Vagina (tissue), 2 donors: ENCODE measurements at regions not wholly inside any gene's neighbourhood (a gene's known extent, or its start where the extent isn't known, plus 50 kb on each side); places are given as distances from the start of the nearest gene placed in this dataset.

Experiments used
- DNase-seq, 2 donors: peaks; one replicate each; pipeline ENCODE4 v3.0.0-alpha.2; 2017; ENCODE audit errors: extremely low spot score in 2 of 2
- H3K27ac ChIP-seq: fragments of 200-600 bp; sonication (generic); one replicate; pipeline ENCODE4 v1.5.1; 2019
- H3K27me3 ChIP-seq: fragments of 200-600 bp; sonication (generic); one replicate; pipeline ENCODE4 v1.5.1; 2019
- H3K36me3 ChIP-seq, 2 donors: fragments of 200-600 bp; sonication (generic); one replicate each; pipeline ENCODE4 v1.5.1; 2017 to 2019
- H3K4me1 ChIP-seq: fragments of 200-600 bp; sonication (generic); one replicate; pipeline ENCODE4 v1.5.1; 2019
- H3K4me3 ChIP-seq, 2 donors: fragments of 200-600 bp; sonication (generic); 1 replicate in 1 of 2; 2 replicates in 1 of 2; pipeline ENCODE4 v1.5.1; 2016 to 2019
- H3K9me3 ChIP-seq: fragments of 200-600 bp; sonication (generic); one replicate; pipeline ENCODE4 v1.5.1; 2019
- CTCF ChIP-seq, 3 experiments: fragments of 450-650 bp in 2 of 3; fragments of 200-600 bp in 1 of 3; sonication (generic) in 1 of 3; IDR thresholded peaks; one replicate each; pipeline ENCODE4 v1.5.1; 2017 to 2019; ENCODE audit warnings: antibody characterized with exemption in 3 of 3, mild to moderate bottlenecking in 2 of 3, moderate library complexity in 2 of 3
- POLR2A ChIP-seq, 2 donors: fragments of 450-650 bp; IDR thresholded peaks; one replicate each; pipeline ENCODE4 v1.6.1; 2017; ENCODE audit warnings: antibody characterized with exemption in 2 of 2, mild to moderate bottlenecking in 2 of 2, moderate library complexity in 2 of 2
- POLR2AphosphoS5 ChIP-seq, 2 donors: sonication (generic); formaldehyde crosslinking; IDR thresholded peaks; one replicate each; pipeline ENCODE4 v1.9.0; 2017; ENCODE audit warnings: antibody characterized with exemption in 2 of 2, mild to moderate bottlenecking in 2 of 2, low read depth in 1 of 2; ENCODE audit not compliant: insufficient read depth in 1 of 2
- intact Hi-C: fragments of 100-400 bp; cut with DNase I; formaldehyde crosslinking; loops from one replicate; pipeline ENCODE4 v1.15.1; 2023

DNA sequence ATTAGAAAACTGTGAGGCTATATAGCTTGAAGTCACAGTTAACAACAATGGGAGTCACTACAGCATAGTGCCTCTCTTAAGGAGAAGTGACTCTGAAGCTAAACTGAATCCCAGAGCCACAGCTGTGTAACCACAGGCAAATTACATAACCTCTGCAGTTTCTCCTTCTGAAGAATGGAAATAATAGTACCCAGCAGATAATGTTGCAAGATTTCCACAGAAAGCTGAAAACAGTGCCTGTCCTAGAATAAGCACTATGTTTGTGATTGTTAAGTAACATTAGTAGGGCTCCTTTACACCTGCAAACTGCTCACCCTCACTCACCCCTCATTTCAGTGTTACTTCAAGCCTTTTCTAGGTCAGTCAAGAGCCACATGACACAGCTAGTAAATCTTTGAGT lies 886.7 kb downstream of the PLA2G4A start:
- intact Hi-C loops: no loop called here
- H3K4me3 ChIP-seq: no peak overlapping the region
- H3K9me3 ChIP-seq: no peaks in the 10 kb centered on the region
- no peaks in the 10 kb centered on the region for H3K27me3 ChIP-seq
- DNase-seq: no peak
- H3K27ac ChIP-seq: no peak overlapping the region
- H3K4me1 ChIP-seq: no peaks in the 10 kb centered on the region
- H3K36me3 ChIP-seq: no peaks in the 10 kb centered on the region
- TF ChIP-seq CTCF (IDR thresholded peaks at IDR 0.05) (no peak), POLR2A (IDR thresholded peaks at IDR 0.05) (no peak), POLR2AphosphoS5 (IDR thresholded peaks at IDR 0.05; ENCODE audit: insufficient read depth in 1 of 2, low read depth in 1 of 2) (no peak)

DNA sequence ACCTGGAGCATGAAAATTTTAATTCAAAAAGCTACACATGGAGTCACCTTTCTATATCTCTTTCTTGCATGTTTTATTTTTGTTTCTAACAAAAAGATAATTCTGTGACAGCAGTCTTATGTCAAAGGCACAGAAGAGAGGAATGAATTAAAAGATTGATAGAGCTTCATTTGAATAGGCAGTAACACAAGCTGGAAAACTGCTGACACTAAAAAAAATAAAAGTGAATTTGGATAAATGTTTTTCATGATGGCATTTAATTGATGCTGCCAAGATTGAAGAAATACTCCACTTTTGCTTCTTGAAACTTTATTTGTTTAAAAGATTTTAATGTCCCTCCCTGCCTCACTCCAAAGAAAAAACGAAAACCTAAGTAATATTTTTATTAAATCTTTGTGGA lies 887.4 kb downstream of the PLA2G4A start:
- Histone ChIP-seq H3K27ac (no peak overlapping the region), H3K27me3 (no peaks in the 10 kb centered on the region), H3K36me3 (no peaks in the 10 kb centered on the region), H3K4me1 (no peaks in the 10 kb centered on the region), H3K9me3 (no peaks in the 10 kb centered on the region), H3K4me3 (no peak overlapping the region)
- TF ChIP-seq POLR2A (IDR thresholded peaks at IDR 0.05) (no peak), CTCF (IDR thresholded peaks at IDR 0.05) (no peak), POLR2AphosphoS5 (IDR thresholded peaks at IDR 0.05; ENCODE audit: insufficient read depth in 1 of 2, low read depth in 1 of 2) (no peak)
- DNase-seq: no peak
- intact Hi-C loops: no loop called here

DNA sequence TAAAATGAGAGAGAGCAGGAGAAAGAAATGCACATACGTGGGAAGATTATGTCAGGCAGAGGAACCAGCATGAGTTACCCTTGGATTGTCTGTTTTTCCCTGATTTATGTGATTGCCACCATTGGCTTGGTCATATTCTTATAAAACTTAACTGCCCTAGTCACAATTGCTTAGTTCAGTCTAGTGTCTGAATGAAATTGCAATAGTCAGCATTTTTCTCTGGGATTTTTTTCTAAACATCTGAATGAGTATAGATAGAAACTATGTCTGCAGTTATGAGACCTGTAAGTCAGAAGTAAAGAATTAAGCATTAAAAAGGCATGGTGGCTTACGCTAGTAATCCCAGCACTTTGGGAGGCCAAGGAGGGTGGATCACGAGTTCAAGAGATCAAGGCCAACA lies 889.8 kb downstream of the PLA2G4A start:
- Histone ChIP-seq H3K4me3 (no peak overlapping the region), H3K27ac (no peak overlapping the region), H3K27me3 (no peaks in the 10 kb centered on the region), H3K36me3 (no peaks in the 10 kb centered on the region), H3K9me3 (no peaks in the 10 kb centered on the region), H3K4me1 (no peaks in the 10 kb centered on the region)
- TF ChIP-seq POLR2A (IDR thresholded peaks at IDR 0.05) (no peak), CTCF (IDR thresholded peaks at IDR 0.05) (no peak), POLR2AphosphoS5 (IDR thresholded peaks at IDR 0.05; ENCODE audit: insufficient read depth in 1 of 2, low read depth in 1 of 2) (no peak)
- intact Hi-C loops: no loop called here
- no peak for DNase-seq

- DNase-seq: no peak
- Histone ChIP-seq H3K36me3 (no peaks in the 10 kb centered on the region), H3K4me1 (no peaks in the 10 kb centered on the region), H3K9me3 (no peaks in the 10 kb centered on the region), H3K27ac (no peak overlapping the region), H3K4me3 (no peak overlapping the region), H3K27me3 (no peaks in the 10 kb centered on the region)
- intact Hi-C loops: no loop called here
- TF ChIP-seq CTCF (IDR thresholded peaks at IDR 0.05) (no peak), POLR2A (IDR thresholded peaks at IDR 0.05) (no peak), POLR2AphosphoS5 (IDR thresholded peaks at IDR 0.05; ENCODE audit: insufficient read depth in 1 of 2, low read depth in 1 of 2) (no peak)
Observed at GRCh38 chr1:187721216-187721615, 892.5 kb downstream of the PLA2G4A start.

DNA sequence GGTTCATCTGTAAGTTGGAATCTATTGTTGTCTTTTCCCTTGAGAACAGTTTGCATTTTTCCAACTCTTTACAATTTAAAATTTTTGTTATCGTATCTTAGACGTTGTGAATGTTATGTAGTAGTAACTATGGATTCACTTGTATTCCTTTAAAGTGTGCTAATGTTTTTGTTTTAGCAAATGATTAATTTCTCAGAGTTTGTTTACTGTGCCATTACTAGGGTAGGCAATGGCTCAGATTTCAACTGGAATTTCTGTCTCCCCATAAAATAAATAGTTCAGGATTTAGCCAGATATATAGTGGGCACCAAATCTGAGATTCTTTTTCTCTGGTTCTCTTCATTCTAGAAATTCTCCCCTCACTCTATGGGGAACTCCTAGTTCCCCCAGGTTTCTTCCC lies 896.5 kb downstream of the PLA2G4A start:
- TF ChIP-seq CTCF (IDR thresholded peaks at IDR 0.05): no peak
- no peak for TF ChIP-seq POLR2A (IDR thresholded peaks at IDR 0.05)
- no peak for TF ChIP-seq POLR2AphosphoS5 (IDR thresholded peaks at IDR 0.05; ENCODE audit: insufficient read depth in 1 of 2, low read depth in 1 of 2)
- Histone ChIP-seq H3K9me3 (no peaks in the 10 kb centered on the region), H3K27ac (no peak overlapping the region), H3K36me3 (no peaks in the 10 kb centered on the region), H3K4me1 (no peaks in the 10 kb centered on the region), H3K4me3 (no peak overlapping the region), H3K27me3 (no peaks in the 10 kb centered on the region)
- no peak for DNase-seq
- intact Hi-C loops: no loop called here
